ENCODE measurements at regions not wholly inside any gene's neighbourhood (a gene's known extent, or its start where the extent isn't known, plus 50 kb on each side); places are given as distances from the start of the nearest gene placed in this dataset.
"Not testable (repeated sequence)": the region's sequence is repeated elsewhere in the genome, so short reads cannot be mapped to it uniquely, and the experiment has no call there.

GRCh38 chrY:8151561-8151960 lies 1185.7 kb upstream of the TSPY4 start:
- no peak for DNase-seq

DNA sequence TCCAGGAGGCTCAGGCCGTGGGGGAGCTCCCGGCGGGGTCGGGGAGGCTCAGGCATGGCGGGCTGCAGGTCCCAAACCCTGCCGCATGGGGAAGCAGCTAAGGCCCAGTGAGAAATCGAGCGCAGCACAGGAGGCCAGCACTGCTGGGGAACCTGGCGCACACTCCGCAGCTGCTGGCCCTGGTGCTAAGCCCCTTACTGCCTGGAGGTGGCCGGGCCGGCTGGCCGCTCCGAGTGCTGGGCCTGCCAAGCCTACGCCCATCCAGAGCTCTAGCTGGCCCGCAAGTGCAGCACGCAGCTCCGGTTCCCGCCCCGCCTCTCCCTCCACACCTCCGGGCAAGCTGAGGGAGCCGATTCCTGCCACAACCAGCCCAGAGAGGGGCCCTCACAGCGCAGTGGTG lies 1208.7 kb upstream of the TSPY4 start:
- DNase-seq, result no peak

DNA sequence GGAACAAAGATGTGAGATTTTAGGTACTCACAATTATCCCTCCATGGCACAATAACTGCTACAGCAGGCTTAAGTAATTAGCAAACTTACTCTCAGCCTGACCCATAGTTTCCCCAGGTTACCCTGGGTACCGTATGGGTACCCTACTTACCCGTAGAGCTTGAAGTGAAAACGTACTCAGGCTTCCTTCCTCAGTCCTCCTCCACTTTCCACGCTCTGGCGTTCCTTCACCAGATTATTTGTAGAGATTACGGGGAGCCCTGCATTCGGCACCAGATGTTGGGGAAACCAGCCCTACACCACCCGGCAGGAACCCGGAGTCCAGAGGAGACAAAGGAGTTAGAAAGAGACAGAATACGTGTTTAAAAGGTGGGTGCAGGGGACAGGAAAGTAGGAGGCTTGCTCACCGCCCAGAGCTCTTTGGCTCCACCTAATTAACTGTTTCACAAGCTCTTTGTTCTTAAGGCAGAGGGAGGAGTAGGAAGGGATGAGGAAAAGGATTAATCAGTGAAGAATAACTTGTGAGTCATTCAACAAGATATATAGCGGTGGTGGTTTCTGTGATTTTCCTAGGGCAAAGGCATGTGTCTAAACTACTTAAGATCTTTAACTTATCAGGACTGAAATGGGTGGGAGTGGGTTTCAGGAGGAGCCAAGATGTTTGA lies 1211.2 kb upstream of the TSPY4 start:
- DNase-seq, result no peak

DNA sequence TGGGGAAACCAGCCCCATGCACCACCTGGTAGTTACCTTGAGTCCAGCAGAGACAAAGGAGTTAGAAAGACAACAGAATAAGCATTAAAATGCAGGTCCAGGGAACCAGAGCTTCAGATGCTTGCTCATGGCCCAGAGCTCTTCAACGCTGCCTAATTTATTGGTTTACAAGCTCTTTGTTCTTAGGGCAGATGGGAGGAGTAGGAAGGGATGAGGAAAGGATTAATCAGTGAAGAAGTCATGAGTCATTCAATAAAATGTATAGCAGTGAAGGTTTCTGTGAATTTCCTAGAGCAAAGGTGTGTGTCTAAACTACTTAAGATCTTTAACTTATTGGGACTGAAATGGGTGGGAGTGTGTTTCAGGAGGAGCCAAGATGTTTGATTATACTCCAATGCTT lies 1210.3 kb upstream of the AMELY start:
- DNase-seq, result no peak

GRCh38 chrY:8094429-8094828 lies 1182.9 kb upstream of the AMELY start:
- DNase-seq, result no peak

- DNase-seq, result no peak
Measured at GRCh38 chrY:8092926-8093325, 1181.4 kb upstream of the AMELY start.

DNA sequence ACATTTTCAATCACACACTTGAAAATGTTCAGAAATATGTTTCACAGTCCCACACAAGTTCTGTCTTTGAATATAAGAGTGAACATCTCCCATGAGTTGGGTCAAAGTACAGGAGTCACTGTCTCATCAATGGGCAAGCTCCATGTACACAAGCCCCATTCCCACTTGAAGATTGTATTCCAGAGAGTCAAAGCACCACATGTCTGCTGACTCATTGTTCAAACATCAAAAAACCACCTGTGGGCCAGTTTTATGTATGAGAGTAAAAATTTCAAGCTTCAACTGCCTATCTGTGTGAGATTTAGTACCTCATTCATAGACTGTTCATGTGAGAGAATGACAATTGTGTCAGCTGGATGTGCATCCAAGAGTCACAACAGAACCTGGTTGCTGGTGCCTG lies 1174.4 kb upstream of the AMELY start:
- DNase-seq, result no peak

DNA sequence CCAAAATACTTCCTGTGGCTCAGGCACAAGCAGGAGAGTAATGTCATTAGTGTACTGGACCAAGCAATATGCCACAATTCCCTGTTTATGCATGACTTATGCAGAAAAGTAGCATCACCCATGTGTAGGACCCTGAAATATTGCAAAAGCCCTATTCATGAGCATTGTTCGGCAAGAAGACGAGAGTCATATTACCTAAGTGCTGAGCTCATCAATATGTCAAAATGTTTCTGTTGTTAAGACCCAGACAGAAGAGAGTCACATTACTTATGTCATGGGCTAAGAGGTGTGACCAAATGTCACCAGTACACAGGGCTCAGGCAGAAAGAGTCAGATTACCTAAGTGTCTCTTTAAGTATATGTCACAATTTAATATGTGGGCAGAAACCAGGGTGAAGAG lies 1172.6 kb upstream of the AMELY start:
- DNase-seq, result no peak

- no peak for DNase-seq
Measured at GRCh38 chrY:8081151-8081550, 1169.6 kb upstream of the AMELY start.

DNA sequence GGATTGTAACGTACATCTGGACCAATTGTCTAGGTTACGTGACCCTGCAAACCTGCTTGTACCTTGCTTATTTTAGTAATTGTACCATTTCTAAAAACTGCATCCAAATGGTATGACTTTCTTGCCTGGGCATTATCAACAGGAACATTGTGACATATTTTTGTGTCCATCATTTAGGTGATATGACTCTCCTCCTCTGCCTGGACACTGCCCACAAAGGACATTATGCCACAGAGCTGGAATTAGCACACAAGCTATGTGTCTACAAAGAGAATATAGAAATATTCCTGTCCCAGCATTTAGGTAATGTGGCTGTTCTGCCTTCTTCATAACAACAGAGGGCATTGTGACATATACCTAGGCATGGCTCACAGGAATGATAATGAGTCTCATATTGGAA lies 1153.7 kb upstream of the AMELY start:
- no peak for DNase-seq

DNA sequence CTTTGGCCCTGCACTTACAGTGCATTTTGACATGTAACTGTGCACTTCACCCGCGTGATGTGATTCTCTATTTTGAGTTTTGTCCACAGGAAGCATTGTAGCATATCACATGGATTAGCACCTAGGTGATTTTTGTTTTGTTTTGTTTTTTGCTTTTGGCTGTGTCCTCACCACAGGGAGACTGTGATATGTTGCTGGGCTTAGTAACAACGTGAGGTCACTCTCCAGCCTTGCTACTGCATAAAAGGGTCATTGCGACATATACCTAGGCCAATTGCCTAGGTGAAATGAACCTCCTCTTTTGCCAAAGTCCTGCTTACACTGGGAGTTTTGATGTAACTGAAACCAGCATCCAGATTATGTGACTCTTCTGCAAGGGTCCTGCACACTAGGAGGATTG lies 1152.9 kb upstream of the AMELY start:
- DNase-seq, result no peak

DNA sequence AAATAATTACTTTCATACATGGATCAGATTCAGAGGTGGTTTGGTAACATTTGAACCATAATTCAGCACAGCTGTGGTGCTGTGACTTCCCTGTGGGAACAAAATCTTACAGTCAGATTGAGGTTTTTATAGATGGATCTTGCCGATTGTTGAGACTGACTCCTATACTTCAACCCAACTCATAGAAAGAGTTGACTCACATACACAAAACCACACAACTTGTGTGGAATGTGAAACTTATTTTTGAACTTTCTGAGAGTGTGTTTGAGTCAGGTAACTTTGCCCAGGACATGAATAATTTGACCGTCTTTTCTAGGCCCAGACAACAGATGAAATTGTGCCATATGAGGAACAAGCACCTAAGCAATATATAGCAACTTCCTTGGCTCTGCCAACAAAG lies 1152.4 kb upstream of the AMELY start:
- DNase-seq, result no peak

GRCh38 chrY:8058613-8059012 lies 1147.1 kb upstream of the AMELY start:
- DNase-seq, result no peak

- DNase-seq, result no peak
Measured at GRCh38 chrY:8051340-8051739, 1139.8 kb upstream of the AMELY start.

- DNase-seq, result no peak
Measured at GRCh38 chrY:8041238-8041637, 1129.7 kb upstream of the AMELY start.

DNA sequence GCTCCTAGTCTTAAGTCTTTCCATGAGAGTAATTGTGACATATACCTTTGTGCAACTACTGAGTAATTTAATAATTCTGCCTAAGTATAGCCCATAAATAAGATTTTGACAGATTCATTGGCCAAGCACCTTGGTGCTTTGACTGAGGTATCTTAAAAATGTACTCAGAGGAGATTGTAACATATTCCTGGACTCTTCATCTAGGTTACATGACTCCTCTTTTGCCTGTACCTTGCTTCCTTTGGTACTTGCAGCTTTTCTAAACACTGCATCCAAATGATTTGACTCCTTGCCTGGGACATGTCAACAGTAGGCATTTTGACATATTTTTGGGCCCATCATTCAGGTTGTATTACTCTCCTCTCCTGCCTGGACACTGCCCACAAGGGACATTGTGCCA lies 1125.0 kb upstream of the AMELY start:
- DNase-seq, result no peak

- no peak for DNase-seq
Measured at GRCh38 chrY:8035653-8036052, 1124.1 kb upstream of the AMELY start.

DNA sequence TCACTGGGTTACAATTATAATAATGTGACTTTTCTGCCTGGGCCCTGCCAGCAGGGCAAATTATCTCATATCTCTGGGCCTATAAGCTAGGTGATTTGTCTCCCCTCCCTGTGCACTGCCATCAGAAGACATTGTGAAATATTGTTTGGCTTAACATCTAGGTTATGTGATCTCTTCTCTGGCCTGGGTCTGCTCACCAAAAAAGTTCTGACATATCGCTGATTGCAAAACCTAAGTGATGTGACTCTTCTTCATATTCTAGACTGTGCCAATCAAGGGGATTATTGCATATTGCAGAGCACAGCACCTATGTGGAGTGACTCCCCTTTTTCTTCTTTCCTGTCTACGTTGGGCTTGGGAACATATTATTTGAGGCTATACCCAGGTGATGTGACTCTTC lies 1123.1 kb upstream of the AMELY start:
- no peak for DNase-seq

GRCh38 chrY:8033200-8033599 lies 1121.6 kb upstream of the AMELY start:
- DNase-seq, result no peak

GRCh38 chrY:8020540-8020939 lies 1109.0 kb upstream of the AMELY start:
- no peak for DNase-seq

GRCh38 chrY:8011515-8011914 lies 1100.0 kb upstream of the AMELY start:
- no peak for DNase-seq

GRCh38 chrY:8004196-8004595 lies 1092.6 kb upstream of the AMELY start:
- DNase-seq, result no peak

GRCh38 chrY:7996726-7997125 lies 1085.2 kb upstream of the AMELY start:
- no peak for DNase-seq

DNA sequence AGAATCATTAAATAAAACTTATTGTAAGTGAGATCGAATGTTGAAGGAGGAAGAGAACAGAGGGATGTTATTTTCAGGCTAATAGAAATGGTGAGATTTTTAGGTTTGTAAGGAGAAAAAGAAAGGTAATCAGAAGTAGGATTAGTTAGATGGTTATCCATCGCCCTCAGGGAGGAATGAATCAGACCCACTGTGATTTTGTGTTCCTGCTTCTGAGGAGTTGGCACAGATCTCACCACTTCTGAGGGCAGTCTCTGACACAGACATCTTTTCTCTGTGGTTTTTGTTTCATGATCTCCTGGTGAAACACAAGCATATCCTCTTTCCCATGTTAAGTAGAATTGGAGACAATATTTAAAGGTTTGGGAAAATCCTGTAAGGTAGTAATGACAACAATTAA lies 1083.2 kb upstream of the AMELY start:
- not testable (repeated sequence) for DNase-seq

All from hypothalamus (tissue), 51 donors.